Heart left ventricle (tissue), 16 donors: ENCODE measurements at regions not wholly inside any gene's neighbourhood (a gene's known extent, or its start where the extent isn't known, plus 50 kb on each side); places are given as distances from the start of the nearest gene placed in this dataset.

Source experiments
- ATAC-seq, 4 donors: fragments of 200-7000 bp; cut with Tn5 transposase; one replicate each; pipeline ENCODE4 v1.9.1; 2020 to 2022; ENCODE audit warnings: moderate library complexity in 4 of 4, mild to moderate bottlenecking in 3 of 4, moderate number of reproducible peaks in 1 of 4
- DNase-seq, 5 donors: peaks; one replicate each; pipeline ENCODE4 v3.0.0-alpha.2; 2020
- H3K27ac ChIP-seq, 12 donors: fragments of 200-600 bp; sonication (generic) in 4 of 12; one replicate each; pipeline versions ENCODE4 v1.5.0 to v1.8.0; 2016 to 2022; ENCODE audit warnings: mild to moderate bottlenecking in 2 of 12
- H3K27me3 ChIP-seq, 9 donors: fragments of 200-600 bp; sonication (generic) in 2 of 9; one replicate each; pipeline versions ENCODE4 v1.5.1 to v1.8.0; 2016 to 2022; ENCODE audit warnings: mild to moderate bottlenecking in 3 of 9
- H3K36me3 ChIP-seq, 9 donors: fragments of 200-600 bp; sonication (generic) in 2 of 9; one replicate each; pipeline versions ENCODE4 v1.5.0 to v1.8.0; 2018 to 2022; ENCODE audit warnings: mild to moderate bottlenecking in 2 of 9
- H3K4me1 ChIP-seq, 12 donors: fragments of 200-600 bp; sonication (generic) in 4 of 12; one replicate each; pipeline versions ENCODE4 v1.5.0 to v1.8.0; 2016 to 2022; ENCODE audit warnings: mild to moderate bottlenecking in 3 of 12
- H3K4me3 ChIP-seq, 12 donors: fragments of 200-600 bp; sonication (generic) in 4 of 12; one replicate each; pipeline versions ENCODE4 v1.5.0 to v1.8.0; 2017 to 2022; ENCODE audit warnings: mild to moderate bottlenecking in 9 of 12, moderate library complexity in 4 of 12
- H3K9me3 ChIP-seq, 12 donors: fragments of 200-600 bp; sonication (generic) in 4 of 12; one replicate each; pipeline versions ENCODE4 v1.5.0 to v1.8.0; 2016 to 2022; ENCODE audit warnings: mild to moderate bottlenecking in 1 of 12
- POLR2A ChIP-seq, 2 donors: fragments of 450-650 bp; IDR thresholded peaks; one replicate each; pipeline ENCODE4 v1.6.1; 2017; ENCODE audit warnings: antibody characterized with exemption in 2 of 2, mild to moderate bottlenecking in 2 of 2, moderate library complexity in 2 of 2
- WGBS, 4 donors: extraction: QIAGEN DNeasy Blood & Tissue Kit in 2 of 4; methylation state at CpG; one replicate each; pipeline versions ENCODE4 v1.1.5 to v1.1.7; 2013 to 2018; 5-methylcytosine and 5-hydroxymethylcytosine counted together
- intact Hi-C, 10 donors: fragments of 100-400 bp; cut with DNase I; formaldehyde crosslinking; loops; one replicate each; pipeline versions ENCODE4 v1.11.1 to v1.14.2; 2022
- TF ChIP-seq, protein P1 (sequence below), 12 donors: fragments of 200-600 bp; sonication (generic) in 4 of 12; IDR thresholded peaks; one replicate each; pipeline versions ENCODE4 v1.5.0 to v1.8.0; 2018 to 2022; ENCODE audit warnings: antibody characterized with exemption in 12 of 12, mild to moderate bottlenecking in 5 of 12
- donor health status: ischemic (EF 13 %, LVEDD 7.1; RV severe dilation, severe dysfunction).
- donor health status: healthy with polysubstance abuse.
- donor health status: DM: no; HTN: yes; CAD: no.
- donor health status: DM: no; HTN: no; CAD: no.
- donor health status: ischemic (EF 25% LVEDD 6.9; RV normal size, moderate dysfunction).
- donor health status: ischemic (EF 25% LVEDD 5.7; RV mildly dilated, moderate dysfunction).
- donor health status: healthy.
- donor health status: DM: yes; HTN: yes; CAD: no.
- donor health status: ischemic (EF 35%, LVEDD 5.7; RV mildly dilated, moderate dysfunction).
- donor health status: nonischemic (EF 11% LVEDD 7.7; RV severe dilation, severe dysfunction).
- donor health status: DM: yes; HTN: yes; CAD: no.
- donor health status: PGD.
- donor health status: ischemic (EF 29% LVEDD 5.4; RV normal size, mild dysfunction).
- donor health status: nonischemic (EF 23%, LVEDD 6.1; RV moderate dilation, normal function).

DNA sequence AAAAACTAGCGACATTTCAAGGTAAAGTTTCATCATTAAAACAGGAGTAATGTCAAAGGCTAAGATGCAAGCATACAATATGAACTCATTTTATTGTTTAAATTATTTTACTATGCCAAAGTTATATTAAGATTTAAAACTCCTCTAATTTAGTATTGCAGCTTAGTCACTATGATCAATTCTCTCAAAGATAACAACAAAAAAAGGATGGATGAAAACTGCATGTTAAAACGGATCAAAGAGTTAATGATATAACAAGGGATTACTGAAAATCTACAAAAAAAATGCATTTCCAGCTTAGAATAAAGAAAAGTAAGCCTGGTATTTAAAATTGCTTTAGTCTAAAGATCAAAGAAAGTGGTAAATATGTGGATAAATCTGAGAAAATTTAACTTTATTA is 587.8 kb upstream of the PCDH20 start:
- H3K4me3 ChIP-seq: no peak overlapping the region
- H3K4me1 ChIP-seq: no peaks in the 10 kb centered on the region
- TF ChIP-seq, protein P1, sequence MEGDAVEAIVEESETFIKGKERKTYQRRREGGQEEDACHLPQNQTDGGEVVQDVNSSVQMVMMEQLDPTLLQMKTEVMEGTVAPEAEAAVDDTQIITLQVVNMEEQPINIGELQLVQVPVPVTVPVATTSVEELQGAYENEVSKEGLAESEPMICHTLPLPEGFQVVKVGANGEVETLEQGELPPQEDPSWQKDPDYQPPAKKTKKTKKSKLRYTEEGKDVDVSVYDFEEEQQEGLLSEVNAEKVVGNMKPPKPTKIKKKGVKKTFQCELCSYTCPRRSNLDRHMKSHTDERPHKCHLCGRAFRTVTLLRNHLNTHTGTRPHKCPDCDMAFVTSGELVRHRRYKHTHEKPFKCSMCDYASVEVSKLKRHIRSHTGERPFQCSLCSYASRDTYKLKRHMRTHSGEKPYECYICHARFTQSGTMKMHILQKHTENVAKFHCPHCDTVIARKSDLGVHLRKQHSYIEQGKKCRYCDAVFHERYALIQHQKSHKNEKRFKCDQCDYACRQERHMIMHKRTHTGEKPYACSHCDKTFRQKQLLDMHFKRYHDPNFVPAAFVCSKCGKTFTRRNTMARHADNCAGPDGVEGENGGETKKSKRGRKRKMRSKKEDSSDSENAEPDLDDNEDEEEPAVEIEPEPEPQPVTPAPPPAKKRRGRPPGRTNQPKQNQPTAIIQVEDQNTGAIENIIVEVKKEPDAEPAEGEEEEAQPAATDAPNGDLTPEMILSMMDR (IDR thresholded peaks at IDR 0.05): no peak
- TF ChIP-seq POLR2A (IDR thresholded peaks at IDR 0.05): no peak
- DNase-seq: no peak
- WGBS, 4 donors: 68 to 76% (median 70%) methylated on average over 2 of the region's 2 CpGs
- H3K27me3 ChIP-seq: no peaks in the 10 kb centered on the region
- ATAC-seq: no peak
- intact Hi-C loops: no loop called here
- no peak overlapping the region for H3K27ac ChIP-seq
- peaks cover 0 to 3% (median 0%) of the 10 kb centered on the region in 12 donors for H3K9me3 ChIP-seq
- no peaks in the 10 kb centered on the region for H3K36me3 ChIP-seq

DNA sequence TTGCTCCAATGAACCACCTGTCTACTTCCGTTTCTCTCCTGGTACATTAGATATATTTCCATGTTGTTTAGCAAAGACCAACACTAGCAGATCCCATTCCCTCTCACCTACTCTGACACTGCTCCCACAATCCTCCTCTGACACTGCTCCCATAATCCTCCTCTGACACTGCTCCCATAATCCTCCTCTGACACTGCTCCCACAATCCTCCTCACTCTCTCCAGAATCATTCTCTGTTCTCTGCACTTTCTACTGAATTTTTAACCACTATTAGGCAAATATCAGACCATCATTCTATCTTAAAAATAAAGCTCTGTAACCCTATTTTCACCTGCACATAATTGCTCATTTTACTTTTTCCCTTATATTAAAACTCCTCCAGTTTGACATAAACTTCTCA is 578.5 kb upstream of the PCDH20 start:
- H3K27me3 ChIP-seq: no peaks in the 10 kb centered on the region
- WGBS, 4 donors: 84 to 91% (median 87%) methylated on average over 1 of the region's 1 CpG
- TF ChIP-seq, protein P1 (IDR thresholded peaks at IDR 0.05): no peak
- no peak for TF ChIP-seq POLR2A (IDR thresholded peaks at IDR 0.05)
- DNase-seq (no peak), ATAC-seq (no peak)
- H3K36me3 ChIP-seq: no peaks in the 10 kb centered on the region
- H3K9me3 ChIP-seq: peaks cover 0 to 13% (median 0%) of the 10 kb centered on the region in 12 donors
- intact Hi-C loops: no loop called here
- H3K27ac ChIP-seq: no peak overlapping the region
- H3K4me3 ChIP-seq: no peak overlapping the region
- H3K4me1 ChIP-seq: no peaks in the 10 kb centered on the region

DNA sequence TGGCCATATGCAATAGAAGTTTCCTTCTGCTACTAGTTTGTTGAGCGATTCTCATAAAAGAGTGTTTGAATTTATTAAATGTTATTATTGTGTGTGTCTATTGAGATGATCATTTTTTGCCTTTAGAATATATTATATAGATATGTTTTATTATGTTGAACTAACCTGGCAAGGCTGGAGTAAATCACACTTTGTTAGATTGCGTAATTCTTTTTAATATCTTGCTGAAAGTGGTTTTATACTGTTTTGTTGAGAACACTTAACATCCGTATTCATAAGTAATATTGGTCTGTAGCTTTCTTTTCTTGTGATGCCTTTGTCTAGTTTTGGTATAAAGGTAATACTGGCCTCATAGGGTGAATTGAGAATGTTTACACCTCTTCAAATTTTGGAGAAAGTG is 574.3 kb upstream of the PCDH20 start:
- intact Hi-C loops: no loop called here
- no peak for DNase-seq
- no peak overlapping the region for H3K4me3 ChIP-seq
- H3K27ac ChIP-seq: no peak overlapping the region
- H3K9me3 ChIP-seq: no peaks in the 10 kb centered on the region
- no peak for TF ChIP-seq POLR2A (IDR thresholded peaks at IDR 0.05)
- TF ChIP-seq, protein P1 (IDR thresholded peaks at IDR 0.05): no peak
- WGBS, 4 donors: 79 to 86% (median 84%) methylated on average over 3 of the region's 3 CpGs
- no peaks in the 10 kb centered on the region for H3K36me3 ChIP-seq
- no peaks in the 10 kb centered on the region for H3K27me3 ChIP-seq
- ATAC-seq: no peak
- H3K4me1 ChIP-seq: no peaks in the 10 kb centered on the region

DNA sequence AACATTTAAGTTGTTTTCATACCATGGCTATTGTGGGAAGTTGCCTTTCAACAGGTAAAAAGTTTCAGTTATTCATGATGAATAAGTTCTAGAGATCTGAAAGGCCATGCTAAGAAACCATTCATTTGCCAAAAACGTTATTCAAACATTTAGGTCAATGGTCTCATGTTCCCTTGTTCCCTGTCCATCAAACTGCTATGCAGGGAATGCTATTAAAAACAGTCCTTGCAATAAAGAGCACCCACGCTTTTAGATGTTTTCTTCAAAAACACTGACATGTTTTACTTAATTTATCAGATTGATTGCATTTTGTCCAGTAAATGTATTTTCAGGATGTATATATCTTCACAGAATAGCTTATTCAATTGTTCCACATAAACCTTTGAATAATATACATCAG is 573.2 kb upstream of the PCDH20 start:
- H3K4me3 ChIP-seq: no peak overlapping the region
- no peak for DNase-seq
- H3K27me3 ChIP-seq: no peaks in the 10 kb centered on the region
- no peaks in the 10 kb centered on the region for H3K9me3 ChIP-seq
- H3K4me1 ChIP-seq: no peaks in the 10 kb centered on the region
- intact Hi-C loops: no loop called here
- 36 to 38% (median 37%) methylated on average over 2 of the region's 2 CpGs for WGBS, 4 donors
- H3K27ac ChIP-seq: no peak overlapping the region
- no peaks in the 10 kb centered on the region for H3K36me3 ChIP-seq
- TF ChIP-seq POLR2A (IDR thresholded peaks at IDR 0.05): no peak
- TF ChIP-seq, protein P1 (IDR thresholded peaks at IDR 0.05): no peak
- ATAC-seq: no peak
